H1 (cell line): ENCODE measurements at regions not wholly inside any gene's neighbourhood (a gene's known extent, or its start where the extent isn't known, plus 50 kb on each side); places are given as distances from the start of the nearest gene placed in this dataset.

Experiments
- CTCF ChIA-PET: fragments of 300-600 bp; sonication (Branson Sonifier 250); formaldehyde crosslinking; loops from one replicate; lab custom pipeline; 2021; ENCODE audit not compliant: partially characterized antibody; lab: Charles Lee
- POLR2A ChIA-PET: fragments of 300-600 bp; sonication (Branson Sonifier 250); formaldehyde crosslinking; loops from one replicate; lab custom pipeline; 2021; ENCODE audit warnings: inconsistent platforms; ENCODE audit not compliant: partially characterized antibody; lab: Charles Lee
- DNase-seq, 2 experiments: peaks; one replicate each; pipeline versions ENCODE4 v3.0.0 to v3.0.0-alpha.2; 2010 to 2022; ENCODE audit warnings: low spot score in 2 of 2, low read depth in 1 of 2, mixed read lengths in 1 of 2
- FAIRE-seq: peaks from 2 replicates; lab custom pipeline; 2011; peaks lifted over from hg19 to GRCh38; lab: Jason Lieb, UNC
- H2AFZ ChIP-seq: 2 replicates; pipeline ENCODE4 v1.8.1; 2012; ENCODE audit warnings: low read length, inconsistent platforms
- H2AK5ac ChIP-seq: 2 replicates; pipeline ENCODE4 v1.6.1; 2013; ENCODE audit warnings: low read depth, low read length
- H2BK120ac ChIP-seq: replicated peaks from 2 replicates; pipeline ENCODE3; 2013; ENCODE audit warnings: low read depth, low read length, inconsistent platforms
- H2BK12ac ChIP-seq: 2 replicates; pipeline ENCODE4 v1.6.1; 2013; ENCODE audit warnings: low read depth, low read length
- H2BK15ac ChIP-seq: 2 replicates; pipeline ENCODE4 v1.6.1; 2013; ENCODE audit warnings: low read length
- H2BK20ac ChIP-seq: 2 replicates; pipeline ENCODE4 v1.6.1; 2013; ENCODE audit warnings: low read length
- H2BK5ac ChIP-seq: 2 replicates; pipeline ENCODE4 v1.6.1; 2013; ENCODE audit warnings: low read depth, low read length
- H3K14ac ChIP-seq: 2 replicates; pipeline ENCODE4 v1.6.1; 2013; ENCODE audit warnings: inconsistent platforms; ENCODE audit not compliant: insufficient read length
- H3K18ac ChIP-seq: 2 replicates; pipeline ENCODE4 v1.6.1; 2013; ENCODE audit warnings: low read length; ENCODE audit errors: extremely low read depth
- H3K23ac ChIP-seq: 2 replicates; pipeline ENCODE4 v1.6.1; 2013; ENCODE audit warnings: inconsistent platforms; ENCODE audit not compliant: insufficient read length
- H3K23me2 ChIP-seq: 2 replicates; pipeline ENCODE4 v1.6.1; 2013; ENCODE audit warnings: low read depth, low read length
- H3K27ac ChIP-seq: 2 replicates; pipeline ENCODE4 v1.6.1; 2011; ENCODE audit warnings: low read depth, low read length, inconsistent platforms
- H3K27me3 ChIP-seq, 4 experiments: replicated peaks in 1 of 4; 1 replicate in 1 of 4; 2 replicates in 3 of 4; pipeline versions ENCODE4 v1.6.1 to v1.8.1; 2011 to 2013; ENCODE audit warnings: low read length in 3 of 4, mild to moderate bottlenecking in 3 of 4, inconsistent platforms in 2 of 4, mixed read lengths in 2 of 4, moderate library complexity in 1 of 4; ENCODE audit not compliant: control insufficient read depth in 3 of 4, insufficient read depth in 3 of 4; ENCODE audit errors: extremely low read depth in 1 of 4
- H3K36me3 ChIP-seq, 4 experiments: 2 replicates each; pipeline versions ENCODE4 v1.6.1 to v1.8.1; 2011 to 2013; ENCODE audit warnings: mild to moderate bottlenecking in 4 of 4, low read length in 3 of 4, moderate library complexity in 2 of 4, control low read depth in 1 of 4, inconsistent platforms in 1 of 4; ENCODE audit not compliant: insufficient read depth in 4 of 4, control insufficient read depth in 2 of 4
- H3K4ac ChIP-seq: replicated peaks from 2 replicates; pipeline ENCODE3; 2013; ENCODE audit warnings: low read length, low read depth, mixed read lengths, inconsistent platforms; ENCODE audit not compliant: insufficient read length
- H3K4me1 ChIP-seq, 4 experiments: replicated peaks in 1 of 4; 1 replicate in 1 of 4; 2 replicates in 3 of 4; pipeline versions ENCODE4 v1.6.1 to v1.8.1; 2011 to 2013; ENCODE audit warnings: low read length in 3 of 4, inconsistent platforms in 2 of 4, mixed read lengths in 1 of 4; ENCODE audit not compliant: insufficient read depth in 4 of 4, control insufficient read depth in 3 of 4
- H3K4me2 ChIP-seq, 2 experiments: 2 replicates each; pipeline versions ENCODE4 v1.6.1 to v1.8.1; 2011 to 2013; ENCODE audit warnings: low read depth in 2 of 2, low read length in 2 of 2, control low read depth in 1 of 2, inconsistent platforms in 1 of 2, mild to moderate bottlenecking in 1 of 2; ENCODE audit not compliant: insufficient read depth in 1 of 2
- H3K4me3 ChIP-seq, 4 experiments: fragments of 200-600, 300-600 bp in 1 of 4; sonication (generic), shearing (Covaris generic), sonication (Bioruptor Twin) in 1 of 4; 2 replicates each; pipeline versions ENCODE4 v1.5.1 to v1.8.1; 2011 to 2016; ENCODE audit warnings: low read length in 4 of 4, low read depth in 3 of 4, control low read depth in 2 of 4, inconsistent platforms in 2 of 4, mild to moderate bottlenecking in 2 of 4, mixed read lengths in 1 of 4, moderate library complexity in 1 of 4; ENCODE audit not compliant: insufficient read depth in 2 of 4; ENCODE audit errors: extremely low read depth in 1 of 4
- H3K56ac ChIP-seq: replicated peaks from 2 replicates; pipeline ENCODE3; 2013; ENCODE audit warnings: low read depth, mild to moderate bottlenecking, mixed read lengths, low read length, inconsistent platforms; ENCODE audit not compliant: insufficient read length
- H3K79me1 ChIP-seq: 2 replicates; pipeline ENCODE4 v1.6.1; 2013; ENCODE audit warnings: low read depth, low read length, control low read depth
- H3K79me2 ChIP-seq, 2 experiments: 2 replicates each; pipeline versions ENCODE4 v1.6.1 to v1.8.1; 2012 to 2013; ENCODE audit warnings: low read length in 2 of 2, mild to moderate bottlenecking in 2 of 2, inconsistent platforms in 1 of 2; ENCODE audit not compliant: insufficient read depth in 2 of 2, control insufficient read depth in 1 of 2
- H3K9ac ChIP-seq, 4 experiments: replicated peaks in 1 of 4; 1 replicate in 1 of 4; 2 replicates in 3 of 4; pipeline versions ENCODE4 v1.6.1 to v1.8.1; 2011 to 2013; ENCODE audit warnings: low read depth in 3 of 4, low read length in 3 of 4, control low read depth in 2 of 4, mild to moderate bottlenecking in 2 of 4, moderate library complexity in 2 of 4, inconsistent platforms in 1 of 4; ENCODE audit errors: extremely low read depth in 1 of 4
- H3K9me3 ChIP-seq, 2 experiments: 2 replicates each; pipeline versions ENCODE4 v1.6.1 to v1.8.1; 2012 to 2013; ENCODE audit warnings: mild to moderate bottlenecking in 2 of 2, moderate library complexity in 2 of 2, control low read depth in 1 of 2, inconsistent platforms in 1 of 2, low read depth in 1 of 2, low read length in 1 of 2, mixed read lengths in 1 of 2; ENCODE audit not compliant: insufficient read depth in 2 of 2
- H4K20me1 ChIP-seq, 2 experiments: replicated peaks in 1 of 2; 2 replicates each; pipeline versions ENCODE3 to v1.8.1; 2011 to 2013; ENCODE audit warnings: inconsistent platforms in 2 of 2, low read length in 2 of 2, mild to moderate bottlenecking in 1 of 2; ENCODE audit not compliant: insufficient read depth in 2 of 2, control insufficient read depth in 1 of 2
- H4K5ac ChIP-seq: 2 replicates; pipeline ENCODE4 v1.6.1; 2013; ENCODE audit warnings: low read length, low read depth, mixed read lengths, inconsistent platforms; ENCODE audit not compliant: insufficient read length
- H4K8ac ChIP-seq: 2 replicates; pipeline ENCODE4 v1.8.0; 2013; ENCODE audit warnings: mild to moderate bottlenecking, moderate library complexity, low read length, inconsistent platforms; ENCODE audit not compliant: insufficient read depth; ENCODE audit errors: extremely low read depth
- H4K91ac ChIP-seq: replicated peaks from 2 replicates; pipeline ENCODE3; 2013; ENCODE audit warnings: low read length, mixed read lengths, inconsistent platforms; ENCODE audit not compliant: insufficient read length
- CEBPB ChIP-seq: IDR thresholded peaks from 2 replicates; pipeline ENCODE4 v1.6.1; 2012; ENCODE audit warnings: low read depth, low read length
- JUND ChIP-seq: IDR thresholded peaks from 2 replicates; pipeline ENCODE4 v1.6.1; 2011; ENCODE audit warnings: mild to moderate bottlenecking, improper control_type of control experiment, low read length
- SP2 ChIP-seq: IDR thresholded peaks from 2 replicates; pipeline ENCODE4 v1.6.1; 2012; ENCODE audit warnings: mild to moderate bottlenecking, low read length, inconsistent platforms
- WGBS, 2 experiments: shearing (Covaris generic) in 1 of 2; methylation state at CpG; one replicate each; pipeline versions ENCODE4 v1.1.6 to v1.1.7; 2013 to 2015; ENCODE audit warnings: low lambda C conversion rate in 2 of 2, mixed read lengths in 2 of 2, inconsistent platforms in 1 of 2, low coverage in 1 of 2, missing lambda C conversion rate in 1 of 2; ENCODE audit not compliant: insufficient replicate concordance in 2 of 2, insufficient coverage in 1 of 2, insufficient read length in 1 of 2; ENCODE audit errors: extremely low coverage in 1 of 2, missing lambda C conversion rate in 1 of 2; 5-methylcytosine and 5-hydroxymethylcytosine counted together

DNA sequence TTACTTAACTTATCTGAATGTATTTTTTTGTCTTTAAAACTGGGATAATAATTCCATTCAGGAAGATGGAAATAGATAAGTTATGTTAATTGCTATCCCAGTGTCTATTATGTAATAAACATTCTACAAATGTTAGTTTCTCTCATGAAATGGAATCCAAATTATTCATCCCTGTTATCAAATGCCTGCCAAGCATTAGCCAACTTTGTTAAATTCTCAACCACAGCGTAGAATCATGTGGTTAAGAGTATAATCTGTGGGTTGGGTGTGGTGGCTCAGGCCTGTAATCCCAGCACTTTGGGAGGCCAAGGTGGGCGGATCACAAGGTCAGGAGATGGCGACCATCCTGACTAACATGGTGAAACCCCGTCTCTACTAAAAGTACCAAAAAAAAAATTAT is 912.9 kb upstream of the SEMA6A start:
- Histone ChIP-seq H4K91ac (no peak overlapping the region), H3K23ac (no peak overlapping the region), H2BK120ac (no peak overlapping the region), H3K4me2 (no peak overlapping the region), H2BK20ac (no peak overlapping the region), H3K4me1 (no peaks in the 10 kb centered on the region), H3K36me3 (no peaks in the 10 kb centered on the region), H2AFZ (no peak overlapping the region), H4K20me1 (no peaks in the 10 kb centered on the region), H3K14ac (no peak overlapping the region), H3K27ac (no peak overlapping the region), H3K27me3 (no peaks in the 10 kb centered on the region), H4K5ac (no peak overlapping the region), H2BK12ac (no peak overlapping the region), H3K4ac (no peak overlapping the region), H2AK5ac (no peak overlapping the region), H3K79me1 (no peaks in the 10 kb centered on the region), H3K79me2 (no peaks in the 10 kb centered on the region), H3K4me3 (no peak overlapping the region), H3K18ac (no peak overlapping the region), H2BK5ac (no peak overlapping the region), H3K56ac (no peak overlapping the region), H2BK15ac (no peak overlapping the region), H4K8ac (no peak overlapping the region), H3K9ac (no peak overlapping the region), H3K23me2 (no peaks in the 10 kb centered on the region), H3K9me3 (no peaks in the 10 kb centered on the region)
- CTCF ChIA-PET: interaction anchor here (0.6 to 2.0 kb wide), 5 partner anchors 15 to 1468 kb away, joined by 3 to 4 read pairs (median 3); no protein-coding TSS in a partner anchor
- no peak for DNase-seq
- POLR2A ChIA-PET: no interaction called here
- FAIRE-seq: no peak
- WGBS, 2 experiments: 87% methylated on average over 4 of the region's 4 CpGs; no CpG with 5 or more reads in 1 of the 2 experiments
- TF ChIP-seq CEBPB (no peak), JUND (no peak), SP2 (no peak)
